OCI-LY1 (cell line): ENCODE measurements at regions not wholly inside any gene's neighbourhood (a gene's known extent, or its start where the extent isn't known, plus 50 kb on each side); places are given as distances from the start of the nearest gene placed in this dataset.
"Not testable (repeated sequence)": the region's sequence is repeated elsewhere in the genome, so short reads cannot be mapped to it uniquely, and the experiment has no call there.

Experiments used
- H2AFZ ChIP-seq: fragments of 200-600 bp; sonication (generic), shearing (Covaris generic); 2 replicates; pipeline ENCODE4 v1.6.0; 2014; ENCODE audit warnings: antibody characterized with exemption, mild to moderate bottlenecking, low read length
- H3F3A ChIP-seq: fragments of 200-600 bp; sonication (generic), shearing (Covaris generic); 2 replicates; pipeline ENCODE4 v1.6.0; 2014; ENCODE audit warnings: mild to moderate bottlenecking, antibody characterized with exemption, low read length, moderate library complexity; ENCODE audit not compliant: insufficient read depth
- H3K27ac ChIP-seq: fragments of 200-600 bp; sonication (generic); 2 replicates; pipeline ENCODE4 v1.5.1; 2014; ENCODE audit warnings: low read length, mixed run types, mild to moderate bottlenecking, low read depth; ENCODE audit not compliant: poor library complexity, severe bottlenecking
- H3K27me3 ChIP-seq: fragments of 200-600 bp; sonication (generic); 2 replicates; pipeline ENCODE4 v1.6.0; 2014; ENCODE audit warnings: antibody characterized with exemption, mild to moderate bottlenecking, low read length, moderate library complexity; ENCODE audit not compliant: insufficient read depth
- H3K36me3 ChIP-seq: fragments of 200-600 bp; sonication (generic); 2 replicates; pipeline ENCODE4 v1.6.1; 2014; ENCODE audit warnings: mild to moderate bottlenecking, antibody characterized with exemption, low read length, moderate library complexity, mixed read lengths; ENCODE audit not compliant: insufficient read depth
- H3K4me1 ChIP-seq: fragments of 200-600 bp; sonication (generic); 2 replicates; pipeline ENCODE4 v1.5.1; 2014; ENCODE audit warnings: mild to moderate bottlenecking, low read length, moderate library complexity; ENCODE audit not compliant: insufficient read depth, severe bottlenecking
- H3K4me2 ChIP-seq: fragments of 200-600 bp; sonication (generic), shearing (Covaris generic); 2 replicates; pipeline ENCODE4 v1.6.1; 2014; ENCODE audit warnings: low read length
- H3K4me3 ChIP-seq: fragments of 200-600 bp; sonication (generic); 2 replicates; pipeline ENCODE4 v1.5.1; 2014; ENCODE audit warnings: low read length, low read depth, mild to moderate bottlenecking, mixed read lengths; ENCODE audit not compliant: poor library complexity, severe bottlenecking
- H3K79me2 ChIP-seq: fragments of 200-600 bp; shearing (Covaris generic); 2 replicates; pipeline ENCODE4 v1.6.1; 2016; ENCODE audit warnings: mixed run types, low read length, mixed read lengths; ENCODE audit not compliant: insufficient read depth
- H3K9ac ChIP-seq: fragments of 200-600 bp; sonication (generic), shearing (Covaris generic); 2 replicates; pipeline ENCODE4 v1.6.1; 2014; ENCODE audit warnings: mild to moderate bottlenecking, low read length, mixed read lengths
- H3K9me2 ChIP-seq: fragments of 200-600 bp; sonication (generic), shearing (Covaris generic); 2 replicates; pipeline ENCODE4 v1.6.1; 2014; ENCODE audit warnings: low read depth, mild to moderate bottlenecking, low read length, mixed read lengths
- H3K9me3 ChIP-seq: fragments of 200-600 bp; shearing (Covaris generic); 2 replicates; pipeline ENCODE4 v1.6.1; 2014; ENCODE audit warnings: low read length, mixed read lengths
- H4K20me1 ChIP-seq: fragments of 200-600 bp; sonication (generic), shearing (Covaris generic); 2 replicates; pipeline ENCODE4 v1.6.0; 2016; ENCODE audit warnings: mild to moderate bottlenecking, low read length; ENCODE audit not compliant: insufficient read depth
- EZH2 ChIP-seq: fragments of 200-600 bp; sonication (generic), shearing (Covaris generic); IDR thresholded peaks from 2 replicates; pipeline ENCODE4 v1.8.0; 2017; ENCODE audit warnings: borderline replicate concordance, mixed run types, mild to moderate bottlenecking, antibody characterized with exemption, low read length, moderate library complexity, mixed read lengths
- TF ChIP-seq, protein P1 (sequence below): fragments of 200-600 bp; sonication (generic), shearing (Covaris generic); IDR thresholded peaks from 2 replicates; pipeline ENCODE4 v1.5.1; 2017; ENCODE audit warnings: mild to moderate bottlenecking, antibody characterized with exemption, low read length, moderate library complexity, mixed read lengths

DNA sequence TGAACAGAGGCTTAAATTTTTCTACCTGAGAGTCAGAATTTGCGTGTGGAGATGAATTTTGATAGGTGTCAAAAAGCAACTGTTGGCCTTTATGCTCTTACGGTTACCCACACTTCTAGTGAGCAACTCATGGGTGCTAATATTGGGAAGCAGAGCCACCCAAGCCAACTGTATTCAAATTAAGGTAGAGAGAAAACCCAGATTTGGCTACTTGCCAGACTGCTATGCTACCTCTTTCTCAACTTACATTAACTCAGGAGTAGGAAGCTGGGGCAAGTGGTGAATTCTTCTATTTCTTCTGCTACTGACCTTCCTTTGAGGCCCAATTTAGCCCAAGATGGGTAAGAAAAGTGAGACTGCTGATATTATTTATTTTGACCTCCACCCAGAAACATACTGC lies 83.9 kb downstream of the OLFM4 start:
- H3K4me1 ChIP-seq = peaks cover 4% of the 10 kb centered on the region
- TF ChIP-seq, protein P1, sequence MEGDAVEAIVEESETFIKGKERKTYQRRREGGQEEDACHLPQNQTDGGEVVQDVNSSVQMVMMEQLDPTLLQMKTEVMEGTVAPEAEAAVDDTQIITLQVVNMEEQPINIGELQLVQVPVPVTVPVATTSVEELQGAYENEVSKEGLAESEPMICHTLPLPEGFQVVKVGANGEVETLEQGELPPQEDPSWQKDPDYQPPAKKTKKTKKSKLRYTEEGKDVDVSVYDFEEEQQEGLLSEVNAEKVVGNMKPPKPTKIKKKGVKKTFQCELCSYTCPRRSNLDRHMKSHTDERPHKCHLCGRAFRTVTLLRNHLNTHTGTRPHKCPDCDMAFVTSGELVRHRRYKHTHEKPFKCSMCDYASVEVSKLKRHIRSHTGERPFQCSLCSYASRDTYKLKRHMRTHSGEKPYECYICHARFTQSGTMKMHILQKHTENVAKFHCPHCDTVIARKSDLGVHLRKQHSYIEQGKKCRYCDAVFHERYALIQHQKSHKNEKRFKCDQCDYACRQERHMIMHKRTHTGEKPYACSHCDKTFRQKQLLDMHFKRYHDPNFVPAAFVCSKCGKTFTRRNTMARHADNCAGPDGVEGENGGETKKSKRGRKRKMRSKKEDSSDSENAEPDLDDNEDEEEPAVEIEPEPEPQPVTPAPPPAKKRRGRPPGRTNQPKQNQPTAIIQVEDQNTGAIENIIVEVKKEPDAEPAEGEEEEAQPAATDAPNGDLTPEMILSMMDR = no peak
- no peak for TF ChIP-seq EZH2
- no peaks in the 10 kb centered on the region for H3K79me2 ChIP-seq
- H2AFZ ChIP-seq = no peak overlapping the region
- no peaks in the 10 kb centered on the region for H4K20me1 ChIP-seq
- H3F3A ChIP-seq = no peaks in the 10 kb centered on the region
- H3K9ac ChIP-seq = no peak overlapping the region
- no peaks in the 10 kb centered on the region for H3K36me3 ChIP-seq
- H3K9me2 ChIP-seq = no peaks in the 10 kb centered on the region
- no peaks in the 10 kb centered on the region for H3K9me3 ChIP-seq
- H3K27ac ChIP-seq = no peak overlapping the region
- no peak overlapping the region for H3K4me3 ChIP-seq
- H3K27me3 ChIP-seq = no peaks in the 10 kb centered on the region
- no peak overlapping the region for H3K4me2 ChIP-seq

DNA sequence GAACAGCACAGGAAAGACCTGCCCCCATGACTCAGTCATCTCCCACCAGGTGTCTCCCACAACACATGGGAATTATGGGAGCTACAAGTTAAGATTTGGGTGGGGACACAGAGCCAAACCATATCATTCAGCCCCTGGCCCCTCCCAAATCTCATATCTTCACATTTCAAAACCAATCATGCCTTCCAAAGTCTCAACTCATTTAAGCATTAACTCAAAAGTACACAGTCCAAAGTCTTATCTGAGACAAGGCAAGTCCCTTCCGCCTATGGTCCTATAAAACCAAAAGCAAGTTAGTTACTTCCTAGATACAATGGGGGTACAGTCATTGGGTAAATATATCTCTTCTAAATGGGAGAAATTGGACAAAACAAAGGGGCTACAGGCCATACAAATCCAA lies 88.4 kb downstream of the OLFM4 start:
- H3K9ac ChIP-seq = not testable (repeated sequence)

DNA sequence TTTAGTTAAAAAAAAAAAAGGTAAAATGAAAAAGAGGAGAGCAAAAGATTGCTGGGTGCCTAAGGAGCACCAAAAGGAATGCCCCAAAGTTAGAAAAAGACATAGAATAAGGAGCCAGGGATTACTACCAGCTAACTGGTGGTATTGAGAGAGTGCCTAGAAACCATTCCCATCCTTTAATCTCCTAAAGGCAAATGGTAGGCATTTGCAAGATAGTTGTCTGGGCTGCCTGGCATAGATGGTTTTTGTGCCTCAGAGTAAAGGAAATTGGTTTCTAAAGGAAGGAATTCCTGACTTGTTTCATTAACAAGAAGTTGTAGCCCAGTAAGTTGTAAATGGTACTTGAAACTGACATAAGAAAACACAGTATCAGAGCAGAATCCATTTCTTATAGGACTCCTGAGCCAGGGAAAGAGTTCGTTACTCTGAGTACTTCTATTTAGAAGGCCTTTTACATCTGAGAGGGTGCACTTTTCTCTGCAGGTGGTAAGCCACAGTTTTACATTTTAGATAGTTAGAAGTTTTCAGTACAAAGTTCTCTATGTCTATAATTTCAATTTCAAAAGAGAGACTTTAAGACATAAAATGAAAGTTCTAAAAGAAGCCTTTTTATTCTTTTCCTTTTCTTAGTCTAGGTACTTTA lies 92.6 kb downstream of the OLFM4 start:
- Histone ChIP-seq H3K79me2 (no peaks in the 10 kb centered on the region), H3K9me2 (no peaks in the 10 kb centered on the region), H3K27ac (no peak overlapping the region), H3K9ac (no peak overlapping the region), H3F3A (no peaks in the 10 kb centered on the region), H3K9me3 (no peaks in the 10 kb centered on the region), H4K20me1 (no peaks in the 10 kb centered on the region), H3K27me3 (no peaks in the 10 kb centered on the region), H3K4me2 (no peak overlapping the region), H2AFZ (no peak overlapping the region), H3K4me1 (no peaks in the 10 kb centered on the region), H3K36me3 (no peaks in the 10 kb centered on the region), H3K4me3 (no peak overlapping the region)
- no peak for TF ChIP-seq EZH2
- TF ChIP-seq, protein P1 = no peak

More for the DNA sequence above, 88.4 kb downstream of the OLFM4 start:
- H3K9me2 ChIP-seq, H3K4me2 ChIP-seq, H3K79me2 ChIP-seq, H4K20me1 ChIP-seq, H3F3A ChIP-seq, H3K36me3 ChIP-seq, H3K9me3 ChIP-seq, H2AFZ ChIP-seq, H3K27me3 ChIP-seq, H3K4me3 ChIP-seq, H3K27ac ChIP-seq, H3K4me1 ChIP-seq: not testable (repeated sequence)

DNA sequence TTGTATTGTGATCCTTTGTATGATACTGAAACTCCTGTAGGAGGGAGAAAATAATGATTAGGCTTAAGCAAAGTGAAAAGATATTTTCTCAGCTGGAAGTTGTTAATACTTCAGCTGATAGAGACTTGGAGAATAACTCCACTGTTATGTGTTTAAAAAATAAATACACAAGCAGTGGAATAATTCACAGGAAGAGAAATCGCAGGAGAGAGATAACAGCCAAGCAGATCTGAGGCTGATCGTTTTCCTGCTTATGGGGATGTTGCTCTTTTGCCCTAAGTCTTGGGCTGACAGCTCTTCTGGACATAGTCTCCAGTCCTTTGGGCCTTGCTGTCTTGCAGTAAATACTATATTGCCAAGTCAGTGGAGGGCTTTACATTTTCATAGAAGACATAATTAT lies 93.3 kb downstream of the OLFM4 start:
- H3K9me2 ChIP-seq = no peaks in the 10 kb centered on the region
- no peak overlapping the region for H3K4me2 ChIP-seq
- H3K36me3 ChIP-seq = no peaks in the 10 kb centered on the region
- no peaks in the 10 kb centered on the region for H3K79me2 ChIP-seq
- no peak overlapping the region for H3K4me3 ChIP-seq
- no peaks in the 10 kb centered on the region for H3K27me3 ChIP-seq
- no peak overlapping the region for H3K27ac ChIP-seq
- no peak overlapping the region for H2AFZ ChIP-seq
- no peaks in the 10 kb centered on the region for H4K20me1 ChIP-seq
- TF ChIP-seq, protein P1 = no peak
- TF ChIP-seq EZH2 = no peak
- no peaks in the 10 kb centered on the region for H3K9me3 ChIP-seq
- no peaks in the 10 kb centered on the region for H3K4me1 ChIP-seq
- H3F3A ChIP-seq = no peaks in the 10 kb centered on the region
- H3K9ac ChIP-seq = no peak overlapping the region
